ENCODE measurements at regions not wholly inside any gene's neighbourhood (a gene's known extent, or its start where the extent isn't known, plus 50 kb on each side); places are given as distances from the start of the nearest gene placed in this dataset.

DNA sequence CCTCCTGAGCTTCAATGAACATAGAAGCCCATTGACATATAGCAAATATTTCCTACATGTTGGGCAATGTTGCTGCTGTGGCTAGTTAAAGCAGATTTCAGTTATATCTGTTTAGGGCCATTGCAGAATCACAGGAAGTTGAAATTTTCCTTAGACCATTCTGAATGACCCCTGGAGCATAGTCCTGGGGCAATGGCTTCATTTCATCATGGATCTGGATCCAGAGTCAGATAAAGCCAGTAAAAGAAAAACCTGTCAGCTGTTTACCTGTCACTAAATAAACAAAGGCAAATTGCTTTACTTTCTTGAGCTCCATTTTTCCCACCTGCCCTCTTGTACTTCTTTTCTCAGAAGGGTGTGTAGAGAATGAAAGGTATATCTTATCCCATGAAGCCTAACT is 494.0 kb upstream of the MAP3K7 start:
- TF ChIP-seq, protein P1, sequence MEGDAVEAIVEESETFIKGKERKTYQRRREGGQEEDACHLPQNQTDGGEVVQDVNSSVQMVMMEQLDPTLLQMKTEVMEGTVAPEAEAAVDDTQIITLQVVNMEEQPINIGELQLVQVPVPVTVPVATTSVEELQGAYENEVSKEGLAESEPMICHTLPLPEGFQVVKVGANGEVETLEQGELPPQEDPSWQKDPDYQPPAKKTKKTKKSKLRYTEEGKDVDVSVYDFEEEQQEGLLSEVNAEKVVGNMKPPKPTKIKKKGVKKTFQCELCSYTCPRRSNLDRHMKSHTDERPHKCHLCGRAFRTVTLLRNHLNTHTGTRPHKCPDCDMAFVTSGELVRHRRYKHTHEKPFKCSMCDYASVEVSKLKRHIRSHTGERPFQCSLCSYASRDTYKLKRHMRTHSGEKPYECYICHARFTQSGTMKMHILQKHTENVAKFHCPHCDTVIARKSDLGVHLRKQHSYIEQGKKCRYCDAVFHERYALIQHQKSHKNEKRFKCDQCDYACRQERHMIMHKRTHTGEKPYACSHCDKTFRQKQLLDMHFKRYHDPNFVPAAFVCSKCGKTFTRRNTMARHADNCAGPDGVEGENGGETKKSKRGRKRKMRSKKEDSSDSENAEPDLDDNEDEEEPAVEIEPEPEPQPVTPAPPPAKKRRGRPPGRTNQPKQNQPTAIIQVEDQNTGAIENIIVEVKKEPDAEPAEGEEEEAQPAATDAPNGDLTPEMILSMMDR (IDR thresholded peaks at IDR 0.05; ENCODE audit: poor library complexity, severe bottlenecking), result no peak
- no peak for TF ChIP-seq EP300 (conservative IDR thresholded peaks at IDR 0.05; ENCODE audit: poor library complexity, severe bottlenecking)
- TF ChIP-seq RAD21 (conservative IDR thresholded peaks at IDR 0.05), result no peak
- TF ChIP-seq, protein P2, sequence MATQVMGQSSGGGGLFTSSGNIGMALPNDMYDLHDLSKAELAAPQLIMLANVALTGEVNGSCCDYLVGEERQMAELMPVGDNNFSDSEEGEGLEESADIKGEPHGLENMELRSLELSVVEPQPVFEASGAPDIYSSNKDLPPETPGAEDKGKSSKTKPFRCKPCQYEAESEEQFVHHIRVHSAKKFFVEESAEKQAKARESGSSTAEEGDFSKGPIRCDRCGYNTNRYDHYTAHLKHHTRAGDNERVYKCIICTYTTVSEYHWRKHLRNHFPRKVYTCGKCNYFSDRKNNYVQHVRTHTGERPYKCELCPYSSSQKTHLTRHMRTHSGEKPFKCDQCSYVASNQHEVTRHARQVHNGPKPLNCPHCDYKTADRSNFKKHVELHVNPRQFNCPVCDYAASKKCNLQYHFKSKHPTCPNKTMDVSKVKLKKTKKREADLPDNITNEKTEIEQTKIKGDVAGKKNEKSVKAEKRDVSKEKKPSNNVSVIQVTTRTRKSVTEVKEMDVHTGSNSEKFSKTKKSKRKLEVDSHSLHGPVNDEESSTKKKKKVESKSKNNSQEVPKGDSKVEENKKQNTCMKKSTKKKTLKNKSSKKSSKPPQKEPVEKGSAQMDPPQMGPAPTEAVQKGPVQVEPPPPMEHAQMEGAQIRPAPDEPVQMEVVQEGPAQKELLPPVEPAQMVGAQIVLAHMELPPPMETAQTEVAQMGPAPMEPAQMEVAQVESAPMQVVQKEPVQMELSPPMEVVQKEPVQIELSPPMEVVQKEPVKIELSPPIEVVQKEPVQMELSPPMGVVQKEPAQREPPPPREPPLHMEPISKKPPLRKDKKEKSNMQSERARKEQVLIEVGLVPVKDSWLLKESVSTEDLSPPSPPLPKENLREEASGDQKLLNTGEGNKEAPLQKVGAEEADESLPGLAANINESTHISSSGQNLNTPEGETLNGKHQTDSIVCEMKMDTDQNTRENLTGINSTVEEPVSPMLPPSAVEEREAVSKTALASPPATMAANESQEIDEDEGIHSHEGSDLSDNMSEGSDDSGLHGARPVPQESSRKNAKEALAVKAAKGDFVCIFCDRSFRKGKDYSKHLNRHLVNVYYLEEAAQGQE (IDR thresholded peaks at IDR 0.05; ENCODE audit: borderline replicate concordance), result no peak
- TF ChIP-seq POLR2AphosphoS5 (IDR thresholded peaks at IDR 0.05), result no peak
- TF ChIP-seq EZH2 (IDR thresholded peaks at IDR 0.05; ENCODE audit: borderline replicate concordance, insufficient read depth, low read length, poor library complexity, severe bottlenecking), result no peak
